ENCODE measurements at regions not wholly inside any gene's neighbourhood (a gene's known extent, or its start where the extent isn't known, plus 50 kb on each side); places are given as distances from the start of the nearest gene placed in this dataset.

DNA sequence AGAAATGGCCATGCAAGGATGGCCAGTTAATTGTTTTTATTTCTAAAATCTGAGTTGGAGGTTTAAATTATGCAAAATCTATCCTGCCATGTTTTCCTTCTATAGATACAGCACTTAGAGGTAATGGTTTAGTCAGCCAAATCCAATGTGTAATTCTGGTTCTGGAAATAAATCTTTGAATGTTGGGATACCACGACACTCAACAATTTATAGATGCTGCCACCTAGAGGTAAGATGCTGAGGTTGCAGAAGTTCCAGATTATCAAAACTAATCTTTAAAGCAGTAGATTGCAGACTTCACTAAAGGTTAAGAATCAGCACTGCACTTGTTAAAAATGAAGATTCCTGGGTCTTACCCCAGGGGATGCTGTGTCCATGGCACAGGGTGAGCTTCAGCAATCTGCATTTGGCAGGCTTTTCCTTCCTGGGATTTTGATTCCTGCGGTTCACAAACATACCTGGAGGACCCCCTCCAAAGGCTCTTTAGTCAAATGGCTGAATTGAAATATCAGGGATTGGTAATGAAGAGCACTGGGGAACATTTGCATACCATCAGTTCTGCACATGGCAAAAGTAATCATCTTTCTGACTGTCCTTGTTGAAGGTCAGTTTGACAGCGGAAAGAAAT is 53.4 kb upstream of the ANO4 start:
- Histone ChIP-seq H3K4me1 (ENCODE audit: control insufficient read depth in 1 of 2, insufficient read depth in 2 of 2, low read length in 2 of 2) (no peaks in the 10 kb centered on the region), H3K36me3 (ENCODE audit: control insufficient read depth in 1 of 2, insufficient read depth in 2 of 2, low read length in 2 of 2) (no peaks in the 10 kb centered on the region), H3K27me3 (ENCODE audit: low read depth, low read length) (no peaks in the 10 kb centered on the region), H3K4me3 (ENCODE audit: low read depth in 1 of 2, low read length in 2 of 2) (no peak overlapping the region), H3K27ac (ENCODE audit: low read length) (no peak overlapping the region), H3K9me3 (ENCODE audit: control insufficient read depth in 1 of 2, low read length in 2 of 2) (no peaks in the 10 kb centered on the region)

GRCh38 chr12:100743060-100743459 is 51.5 kb upstream of the ANO4 start:
- no peaks in the 10 kb centered on the region for H3K27me3 ChIP-seq (ENCODE audit: low read depth, low read length)
- H3K36me3 ChIP-seq (ENCODE audit: control insufficient read depth in 1 of 2, insufficient read depth in 2 of 2, low read length in 2 of 2): no peaks in the 10 kb centered on the region
- H3K9me3 ChIP-seq (ENCODE audit: control insufficient read depth in 1 of 2, low read length in 2 of 2): no peaks in the 10 kb centered on the region
- H3K4me1 ChIP-seq (ENCODE audit: control insufficient read depth in 1 of 2, insufficient read depth in 2 of 2, low read length in 2 of 2): no peaks in the 10 kb centered on the region
- no peak overlapping the region for H3K4me3 ChIP-seq (ENCODE audit: low read depth in 1 of 2, low read length in 2 of 2)
- H3K27ac ChIP-seq (ENCODE audit: low read length): no peak overlapping the region

All from muscle layer of duodenum (tissue), 2 donors.